HG02678 (cell line): ENCODE measurements at regions not wholly inside any gene's neighbourhood (a gene's known extent, or its start where the extent isn't known, plus 50 kb on each side); places are given as distances from the start of the nearest gene placed in this dataset.

Experiments used
- ATAC-seq: cut with Tn5 transposase; IDR thresholded peaks from one replicate; pipeline ENCODE4 v1.9.1; 2021; ENCODE audit warnings: mild to moderate bottlenecking, moderate library complexity; ENCODE audit not compliant: unreplicated experiment

DNA sequence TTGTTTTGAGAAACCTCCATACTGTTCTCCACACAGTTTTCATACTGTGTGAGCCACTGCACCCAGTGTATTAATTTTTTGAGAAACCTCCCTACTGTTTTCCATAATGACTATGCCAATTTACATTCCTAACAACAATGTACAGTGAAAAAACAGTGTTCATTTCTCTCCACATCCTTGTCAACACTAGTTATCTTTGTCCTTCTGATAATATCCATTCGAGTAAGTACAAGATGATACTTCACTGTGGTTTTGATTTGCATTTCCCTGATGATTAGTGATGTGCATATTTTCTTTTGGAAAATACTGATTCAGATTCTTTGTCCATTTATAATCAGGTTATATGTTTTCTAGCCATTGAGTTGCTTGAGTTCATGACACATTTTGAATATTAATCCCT lies 462.0 kb downstream of the CDH11 start:
- no peak for ATAC-seq

GRCh38 chr16:64657316-64658011 lies 464.4 kb downstream of the CDH11 start:
- no peak for ATAC-seq

DNA sequence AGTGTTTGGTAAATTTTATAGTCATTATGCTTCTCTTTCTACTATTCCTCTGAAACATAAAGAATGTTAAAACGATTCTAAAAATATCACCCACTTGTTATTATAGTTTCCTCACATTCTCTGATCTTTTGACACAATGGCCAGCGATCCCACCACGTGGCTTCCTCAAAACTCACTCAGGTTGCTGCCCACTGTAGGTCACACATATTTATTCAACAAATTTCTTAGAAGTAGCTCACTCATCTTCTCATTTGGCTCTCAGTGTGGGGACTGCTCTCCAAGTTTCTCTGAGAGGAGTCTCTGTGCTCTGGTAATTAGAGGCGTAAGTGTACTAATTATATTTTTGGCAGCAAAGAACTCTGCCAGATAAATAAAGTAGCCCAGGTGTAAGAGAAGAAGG lies 465.4 kb downstream of the CDH11 start:
- no peak for ATAC-seq

- ATAC-seq: no peak
Observed at GRCh38 chr16:64654178-64654577, 467.7 kb downstream of the CDH11 start.

- ATAC-seq: no peak
Observed at GRCh38 chr16:64648282-64648681, 473.6 kb downstream of the CDH11 start.

GRCh38 chr16:64641343-64641742 lies 480.5 kb downstream of the CDH11 start:
- ATAC-seq: no peak

GRCh38 chr16:64638766-64639165 lies 483.1 kb downstream of the CDH11 start:
- ATAC-seq: no peak

DNA sequence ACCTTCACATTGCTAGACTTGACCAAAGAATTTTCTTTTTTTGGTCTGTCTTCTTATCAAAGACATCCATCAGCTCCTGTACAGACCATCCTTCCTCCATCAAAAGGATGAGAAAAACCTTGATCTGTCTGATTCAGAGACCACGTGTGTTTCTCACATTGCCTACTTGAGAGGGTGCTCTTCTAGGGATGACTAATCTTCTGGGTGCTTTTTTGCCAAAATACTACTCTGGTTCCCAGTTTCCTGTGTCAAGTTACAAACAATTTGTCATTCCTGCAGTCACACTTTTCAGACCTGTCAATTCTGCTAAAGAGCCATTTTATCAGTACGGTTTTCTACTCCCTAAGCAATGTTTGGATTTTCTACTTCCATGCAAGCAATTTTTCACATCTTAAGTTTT lies 492.2 kb downstream of the CDH11 start:
- no peak for ATAC-seq

GRCh38 chr16:64627781-64628180 lies 494.1 kb downstream of the CDH11 start:
- no peak for ATAC-seq

DNA sequence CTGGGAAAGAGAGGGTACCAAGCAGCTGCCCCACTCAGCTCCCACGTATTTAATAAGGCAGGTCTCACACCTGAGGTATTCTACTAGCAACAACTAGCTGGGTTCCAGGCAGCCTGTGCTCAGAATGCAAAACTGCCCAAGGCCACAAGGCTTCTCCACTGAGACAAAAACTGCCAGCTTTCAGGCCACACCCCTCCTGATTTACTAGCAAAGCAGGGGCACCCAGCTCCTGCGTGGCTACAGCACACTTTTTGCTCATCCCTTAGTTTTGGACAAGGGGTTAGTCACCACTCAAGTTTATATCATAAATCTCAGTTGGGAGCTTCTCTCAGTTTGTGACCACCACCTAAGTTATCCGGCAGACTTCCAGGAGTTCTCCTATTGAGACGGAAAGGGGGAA lies 494.6 kb downstream of the CDH11 start:
- no peak for ATAC-seq

GRCh38 chr16:64626776-64627175 lies 495.1 kb downstream of the CDH11 start:
- no peak for ATAC-seq

DNA sequence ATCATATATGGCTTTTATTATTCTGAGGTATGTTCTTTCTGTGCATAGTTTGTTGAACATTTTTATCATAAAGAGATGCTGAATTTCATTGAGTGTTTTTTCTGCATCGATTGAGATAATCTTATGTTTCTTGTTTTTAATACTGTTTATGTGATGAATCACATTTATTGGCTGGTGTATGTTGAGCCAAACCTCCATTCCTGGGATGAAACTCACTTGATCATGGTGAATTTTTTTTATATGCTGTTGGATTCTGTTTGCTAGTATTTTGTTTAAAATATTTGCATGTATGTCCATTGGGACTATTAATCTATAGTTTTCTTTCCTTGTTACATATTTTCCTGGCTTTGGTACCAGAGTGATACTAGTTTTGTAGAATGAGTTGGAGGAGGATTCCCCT lies 500.2 kb downstream of the CDH11 start:
- ATAC-seq: no peak

DNA sequence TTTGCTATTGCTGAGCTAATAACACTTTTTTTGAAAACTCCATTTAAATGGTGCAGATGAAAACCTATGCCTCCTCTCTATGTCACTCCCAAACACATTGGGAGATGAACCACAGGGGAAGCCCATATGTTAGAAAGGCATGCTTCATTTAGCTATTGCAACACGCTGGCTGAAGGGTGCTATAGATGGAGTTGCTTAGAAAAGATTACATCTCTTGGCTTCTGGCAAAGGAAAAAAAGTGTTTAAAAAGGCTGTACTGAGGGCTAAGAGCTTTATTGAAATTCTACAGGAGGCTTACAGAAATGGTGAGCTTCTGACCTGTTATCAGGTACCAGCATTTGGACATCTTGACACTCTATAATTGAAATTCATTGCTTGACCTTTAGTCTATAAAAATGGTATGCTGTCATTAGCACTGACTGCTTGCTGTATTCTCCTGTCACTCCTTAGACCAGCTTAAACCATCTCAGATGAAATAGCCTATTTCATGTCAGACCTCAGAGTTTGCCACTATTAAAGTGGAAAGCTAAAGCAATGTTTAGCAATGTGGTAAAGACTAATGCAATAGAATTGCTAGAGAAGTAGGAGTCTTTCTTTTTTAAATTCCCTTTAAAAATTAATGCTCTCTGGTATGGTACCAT lies 503.9 kb downstream of the CDH11 start:
- ATAC-seq: no peak

- no peak for ATAC-seq
Observed at GRCh38 chr16:64615630-64616280, 506.1 kb downstream of the CDH11 start.

- no peak for ATAC-seq
Observed at GRCh38 chr16:64596196-64596595, 525.7 kb downstream of the CDH11 start.

- ATAC-seq: no peak
Observed at GRCh38 chr16:64590513-64590912, 531.4 kb downstream of the CDH11 start.

GRCh38 chr16:64589836-64590235 lies 532.0 kb downstream of the CDH11 start:
- no peak for ATAC-seq

DNA sequence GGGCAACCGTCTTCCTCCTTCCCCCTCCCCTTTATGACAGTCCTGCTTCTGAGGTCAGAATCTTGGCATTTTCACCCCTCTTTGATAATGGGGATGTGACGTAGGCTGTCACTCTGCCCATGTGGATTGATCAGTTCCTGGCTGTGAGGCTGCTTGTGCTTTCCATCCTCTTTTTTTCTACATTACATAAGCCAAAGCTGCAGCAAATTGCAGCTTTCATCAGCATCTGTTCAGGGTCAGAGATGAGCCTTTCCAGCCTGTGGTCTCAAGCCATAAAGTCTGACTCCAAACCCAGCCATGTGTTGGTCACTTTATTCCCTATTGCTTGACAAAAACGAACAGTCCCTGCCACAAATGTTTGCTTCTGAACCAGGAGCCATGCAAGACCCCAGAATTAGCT lies 535.1 kb downstream of the CDH11 start:
- ATAC-seq: no peak

GRCh38 chr16:64585367-64585766 lies 536.5 kb downstream of the CDH11 start:
- ATAC-seq: no peak

DNA sequence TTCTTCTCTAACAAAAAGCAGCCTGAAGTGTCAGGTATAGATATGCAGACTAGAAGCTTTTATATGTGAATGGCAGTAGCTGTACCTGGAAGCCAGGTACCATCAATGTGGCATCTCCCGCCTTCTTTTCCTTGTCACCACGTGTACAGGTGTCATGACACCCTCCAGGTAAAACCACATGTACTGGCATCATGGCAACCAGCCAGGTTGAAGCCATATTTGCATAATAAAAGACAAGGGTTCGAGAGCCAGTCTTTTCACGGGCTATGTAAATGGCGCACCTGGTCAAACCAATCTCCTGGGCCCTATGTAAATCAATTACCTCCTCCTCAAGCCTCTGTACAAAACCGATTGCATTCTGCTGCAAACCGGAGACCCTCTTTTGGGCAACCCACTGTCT lies 541.3 kb downstream of the CDH11 start:
- no peak for ATAC-seq

DNA sequence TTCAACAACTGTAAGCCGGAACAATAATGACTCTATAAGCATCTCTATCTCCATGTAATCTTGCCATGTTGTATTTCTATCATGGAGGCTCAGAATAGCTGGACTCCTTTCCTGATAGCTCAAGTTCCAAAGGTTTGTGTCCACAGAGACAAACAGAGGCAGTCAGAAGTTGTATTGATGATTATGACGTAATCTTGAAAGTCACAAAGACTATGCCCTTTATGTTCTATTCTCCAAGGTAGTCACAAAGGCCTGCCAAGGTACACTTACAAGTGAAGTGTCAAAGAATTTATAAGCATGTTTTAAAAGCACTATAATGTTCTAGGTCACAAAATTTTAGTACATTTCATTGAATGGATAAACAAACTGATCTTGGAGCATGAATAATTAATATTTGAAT lies 542.2 kb downstream of the CDH11 start:
- ATAC-seq: no peak

GRCh38 chr16:64545768-64546167 lies 576.1 kb downstream of the CDH11 start:
- ATAC-seq: no peak
